Suprapubic skin (tissue), 3 donors: ENCODE measurements at regions not wholly inside any gene's neighbourhood (a gene's known extent, or its start where the extent isn't known, plus 50 kb on each side); places are given as distances from the start of the nearest gene placed in this dataset.

ENCODE experiments used
- POLR2AphosphoS5 ChIP-seq, 3 donors: sonication (generic); formaldehyde crosslinking; IDR thresholded peaks; one replicate each; pipeline ENCODE4 v1.6.1; 2017; ENCODE audit warnings: antibody characterized with exemption in 3 of 3
- TF ChIP-seq, protein P1 (sequence below), 2 donors: fragments of 200-600 bp in 1 of 2; fragments of 450-650 bp in 1 of 2; sonication (generic) in 1 of 2; IDR thresholded peaks; one replicate each; pipeline ENCODE4 v1.5.1; 2016 to 2019; ENCODE audit warnings: antibody characterized with exemption in 2 of 2, mild to moderate bottlenecking in 1 of 2, moderate library complexity in 1 of 2

DNA sequence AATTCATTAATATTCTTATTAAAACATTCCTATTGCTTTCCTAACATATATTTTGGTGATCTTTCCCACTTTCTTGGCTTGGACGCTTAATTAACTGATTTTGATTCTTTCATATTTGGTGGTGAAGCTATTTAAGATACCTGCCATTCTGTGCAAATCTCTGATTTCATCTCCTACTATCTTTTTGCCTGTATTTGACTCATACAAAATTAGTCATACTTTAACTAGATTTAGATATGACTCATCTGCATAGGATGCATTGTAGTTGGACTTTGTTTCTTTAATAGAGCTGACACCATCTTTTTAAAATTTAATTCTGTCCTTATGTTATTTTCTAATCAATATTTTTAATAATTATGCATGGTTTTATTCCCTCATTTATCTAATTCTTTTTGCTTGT is 93.8 kb upstream of the PLPPR4 start:
- TF ChIP-seq, protein P1, sequence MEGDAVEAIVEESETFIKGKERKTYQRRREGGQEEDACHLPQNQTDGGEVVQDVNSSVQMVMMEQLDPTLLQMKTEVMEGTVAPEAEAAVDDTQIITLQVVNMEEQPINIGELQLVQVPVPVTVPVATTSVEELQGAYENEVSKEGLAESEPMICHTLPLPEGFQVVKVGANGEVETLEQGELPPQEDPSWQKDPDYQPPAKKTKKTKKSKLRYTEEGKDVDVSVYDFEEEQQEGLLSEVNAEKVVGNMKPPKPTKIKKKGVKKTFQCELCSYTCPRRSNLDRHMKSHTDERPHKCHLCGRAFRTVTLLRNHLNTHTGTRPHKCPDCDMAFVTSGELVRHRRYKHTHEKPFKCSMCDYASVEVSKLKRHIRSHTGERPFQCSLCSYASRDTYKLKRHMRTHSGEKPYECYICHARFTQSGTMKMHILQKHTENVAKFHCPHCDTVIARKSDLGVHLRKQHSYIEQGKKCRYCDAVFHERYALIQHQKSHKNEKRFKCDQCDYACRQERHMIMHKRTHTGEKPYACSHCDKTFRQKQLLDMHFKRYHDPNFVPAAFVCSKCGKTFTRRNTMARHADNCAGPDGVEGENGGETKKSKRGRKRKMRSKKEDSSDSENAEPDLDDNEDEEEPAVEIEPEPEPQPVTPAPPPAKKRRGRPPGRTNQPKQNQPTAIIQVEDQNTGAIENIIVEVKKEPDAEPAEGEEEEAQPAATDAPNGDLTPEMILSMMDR (IDR thresholded peaks at IDR 0.05) = no peak
- no peak for TF ChIP-seq POLR2AphosphoS5 (IDR thresholded peaks at IDR 0.05)
